ENCODE measurements at regions not wholly inside any gene's neighbourhood (a gene's known extent, or its start where the extent isn't known, plus 50 kb on each side); places are given as distances from the start of the nearest gene placed in this dataset.

DNA sequence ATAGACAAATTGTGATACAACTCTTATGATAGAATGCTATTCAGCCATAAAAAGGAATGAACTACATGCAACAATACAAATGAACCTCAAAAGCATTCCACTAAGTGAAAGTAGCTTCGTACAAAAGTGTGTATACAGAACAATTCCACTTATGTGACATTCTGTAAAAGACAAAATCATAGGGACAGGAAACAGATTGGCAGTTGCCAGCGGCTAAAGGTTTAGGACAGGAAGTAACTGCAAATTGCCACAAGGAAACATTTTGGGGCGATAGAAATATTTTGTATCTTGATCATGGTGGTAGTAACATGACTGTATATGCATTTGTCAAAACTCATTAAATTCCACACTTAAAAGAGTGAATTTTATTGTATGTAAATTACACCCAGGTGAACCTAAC is 113.4 kb downstream of the CAPZA3 start (continued):
- TF ChIP-seq ELF2 (CRISPR knock-in tag; IDR thresholded peaks at IDR 0.05), result no peak
- no peak for TF ChIP-seq CBFA2T3 (IDR thresholded peaks at IDR 0.05)
- no peak for TF ChIP-seq ZNF217 (CRISPR knock-in tag; IDR thresholded peaks at IDR 0.05)
- no peak for TF ChIP-seq BRCA1 (IDR thresholded peaks at IDR 0.05)
- TF ChIP-seq BRCA1 (CRISPR knock-in tag; IDR thresholded peaks at IDR 0.05), result no peak
- no peak for TF ChIP-seq ZNF3 (CRISPR knock-in tag; IDR thresholded peaks at IDR 0.05)
- TF ChIP-seq ZNF589 (CRISPR knock-in tag; IDR thresholded peaks at IDR 0.05; ENCODE audit: low read depth), result no peak
- TF ChIP-seq, protein P1, sequence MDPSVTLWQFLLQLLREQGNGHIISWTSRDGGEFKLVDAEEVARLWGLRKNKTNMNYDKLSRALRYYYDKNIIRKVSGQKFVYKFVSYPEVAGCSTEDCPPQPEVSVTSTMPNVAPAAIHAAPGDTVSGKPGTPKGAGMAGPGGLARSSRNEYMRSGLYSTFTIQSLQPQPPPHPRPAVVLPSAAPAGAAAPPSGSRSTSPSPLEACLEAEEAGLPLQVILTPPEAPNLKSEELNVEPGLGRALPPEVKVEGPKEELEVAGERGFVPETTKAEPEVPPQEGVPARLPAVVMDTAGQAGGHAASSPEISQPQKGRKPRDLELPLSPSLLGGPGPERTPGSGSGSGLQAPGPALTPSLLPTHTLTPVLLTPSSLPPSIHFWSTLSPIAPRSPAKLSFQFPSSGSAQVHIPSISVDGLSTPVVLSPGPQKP (CRISPR knock-in tag; IDR thresholded peaks at IDR 0.05), result no peak

DNA sequence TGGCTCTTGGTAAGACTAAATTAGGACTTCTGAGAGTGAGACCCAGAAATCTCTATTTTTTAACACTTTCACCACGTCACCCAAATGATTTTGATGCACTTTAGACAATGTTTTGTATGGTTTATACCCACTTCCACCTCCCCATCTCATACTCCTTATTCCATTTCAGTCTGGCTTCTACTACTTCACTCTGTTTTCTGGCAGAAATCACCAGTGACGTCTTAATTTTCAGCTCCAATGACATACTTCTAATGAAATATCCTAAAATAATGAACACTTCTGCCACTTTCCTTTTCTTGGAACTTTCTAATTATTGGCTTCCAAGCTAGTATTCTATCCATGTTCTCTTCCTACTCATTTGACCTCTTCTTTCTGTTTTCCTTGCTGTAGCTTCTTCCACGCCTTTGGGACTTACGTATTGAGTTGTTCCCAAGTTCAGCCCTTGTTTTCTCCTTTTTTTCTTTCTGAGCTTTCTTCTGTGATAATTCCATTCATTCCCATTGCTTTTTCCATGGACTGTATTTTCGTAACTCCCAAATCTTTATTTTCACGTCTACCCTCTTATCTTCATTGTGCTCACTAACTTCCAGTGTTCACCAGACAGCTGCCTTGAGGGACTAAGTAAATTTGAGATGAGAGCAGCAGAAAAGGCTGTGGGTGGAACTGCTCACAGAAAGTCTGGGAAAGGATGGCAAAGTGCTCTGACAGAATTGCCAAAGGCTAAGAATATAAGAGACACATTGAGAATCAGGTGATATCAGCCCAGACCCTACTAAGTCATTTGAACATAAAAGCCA is 115.8 kb downstream of the CAPZA3 start:
- no peak for FAIRE-seq

More for the DNA sequence above, 115.8 kb downstream of the CAPZA3 start:
- WGBS (ENCODE audit: insufficient coverage, low coverage, missing lambda C conversion rate), result 52% methylated on average over 6 of the region's 6 CpGs
- no peak overlapping the region for H3K4me3 ChIP-seq
- no peaks in the 10 kb centered on the region for H4K20me1 ChIP-seq (replicated peaks; ENCODE audit: control insufficient read depth, insufficient read depth, low read length)
- CTCF ChIA-PET (ENCODE audit: low intra/inter-chr PET ratio), result no interaction called here
- no peak overlapping the region for H3K9ac ChIP-seq (ENCODE audit: insufficient read depth in 1 of 2, low read depth in 2 of 2, low read length in 2 of 2)
- no peaks in the 10 kb centered on the region for H3K9me1 ChIP-seq (ENCODE audit: control insufficient read depth, insufficient read depth, low read length)
- H3K9me3 ChIP-seq (replicated peaks; ENCODE audit: control insufficient read depth, insufficient read depth, low read depth, low read length), result no peaks in the 10 kb centered on the region
- no peaks in the 10 kb centered on the region for H3K27me3 ChIP-seq (ENCODE audit: control insufficient read depth in 2 of 2, insufficient read depth in 2 of 2, low read length in 2 of 2)
- TF ChIP-seq RBM39 (optimal IDR thresholded peaks at IDR 0.05; ENCODE audit: low read depth, low read length), result no peak
- no peak for TF ChIP-seq STAG1 (CRISPR knock-in tag; IDR thresholded peaks at IDR 0.05; ENCODE audit: borderline replicate concordance)
- H3K79me2 ChIP-seq (ENCODE audit: control insufficient read depth, insufficient read depth, low read length), result no peaks in the 10 kb centered on the region
- BruUV-seq (replicated peaks), result no TSS peak
- in situ Hi-C loops (cut with MboI) (no loop called here), intact Hi-C loops (cut with micrococcal nuclease) (no loop called here)
- peak overlapping the region; percentile 55; the same call in 1 of the 2 replicates for H2AFZ ChIP-seq (ENCODE audit: low read depth, low read length)
- H3K36me3 ChIP-seq (ENCODE audit: control insufficient read depth, insufficient read depth, low read length), result no peaks in the 10 kb centered on the region
- ATAC-seq (no peak), DNase-seq (ENCODE audit: extremely low read depth in 1 of 4, low spot score in 3 of 4) (no peak)
- H3K27ac ChIP-seq (ENCODE audit: extremely low read depth, low read depth, low read length), result no peak overlapping the region
- H3K4me2 ChIP-seq (ENCODE audit: insufficient read depth, low read length), result no peak overlapping the region
- no peaks in the 10 kb centered on the region; a peak in 1 of 5 replicates for H3K4me1 ChIP-seq (replicated peaks in 1 of 2; ENCODE audit: control insufficient read depth in 2 of 2, insufficient read depth in 2 of 2, low read length in 2 of 2)
- POLR2A ChIA-PET, result no interaction called here

Measured in K562 (cell line).